ENCODE measurements at regions not wholly inside any gene's neighbourhood (a gene's known extent, or its start where the extent isn't known, plus 50 kb on each side); places are given as distances from the start of the nearest gene placed in this dataset.

DNA sequence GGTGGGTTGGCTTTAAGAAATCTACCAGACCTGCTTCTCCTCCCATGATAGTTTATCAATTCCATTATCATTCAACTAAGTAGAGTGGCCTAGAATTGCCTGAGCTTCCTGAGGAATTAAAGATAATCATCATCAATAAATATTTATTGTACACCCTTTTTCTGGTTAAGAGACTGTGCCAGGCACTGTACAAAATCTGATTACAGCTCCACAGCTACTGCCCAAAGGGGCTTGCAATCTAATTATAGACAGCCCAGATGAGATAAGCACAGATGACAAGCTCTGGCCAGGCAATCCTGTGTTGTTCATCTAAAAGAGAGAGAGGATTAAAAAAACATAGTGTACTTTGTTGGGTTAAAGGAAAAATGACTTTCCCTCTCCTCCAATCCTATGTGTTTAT, 586.4 kb downstream of the GATA3 start:
- no peaks in the 10 kb centered on the region for H3K79me2 ChIP-seq (ENCODE audit: low read depth)
- POLR2A ChIA-PET (ENCODE audit: unreplicated experiment): no interaction called here
- TF ChIP-seq, protein P1, sequence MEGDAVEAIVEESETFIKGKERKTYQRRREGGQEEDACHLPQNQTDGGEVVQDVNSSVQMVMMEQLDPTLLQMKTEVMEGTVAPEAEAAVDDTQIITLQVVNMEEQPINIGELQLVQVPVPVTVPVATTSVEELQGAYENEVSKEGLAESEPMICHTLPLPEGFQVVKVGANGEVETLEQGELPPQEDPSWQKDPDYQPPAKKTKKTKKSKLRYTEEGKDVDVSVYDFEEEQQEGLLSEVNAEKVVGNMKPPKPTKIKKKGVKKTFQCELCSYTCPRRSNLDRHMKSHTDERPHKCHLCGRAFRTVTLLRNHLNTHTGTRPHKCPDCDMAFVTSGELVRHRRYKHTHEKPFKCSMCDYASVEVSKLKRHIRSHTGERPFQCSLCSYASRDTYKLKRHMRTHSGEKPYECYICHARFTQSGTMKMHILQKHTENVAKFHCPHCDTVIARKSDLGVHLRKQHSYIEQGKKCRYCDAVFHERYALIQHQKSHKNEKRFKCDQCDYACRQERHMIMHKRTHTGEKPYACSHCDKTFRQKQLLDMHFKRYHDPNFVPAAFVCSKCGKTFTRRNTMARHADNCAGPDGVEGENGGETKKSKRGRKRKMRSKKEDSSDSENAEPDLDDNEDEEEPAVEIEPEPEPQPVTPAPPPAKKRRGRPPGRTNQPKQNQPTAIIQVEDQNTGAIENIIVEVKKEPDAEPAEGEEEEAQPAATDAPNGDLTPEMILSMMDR (conservative IDR thresholded peaks at IDR 0.05): no peak
- no peak for TF ChIP-seq EZH2 (IDR thresholded peaks at IDR 0.05; ENCODE audit: low read depth)
- intact Hi-C loops (cut with micrococcal nuclease; ENCODE audit: unreplicated experiment): no loop called here
- CTCF ChIA-PET: no interaction called here
- no peaks in the 10 kb centered on the region for H3K9me2 ChIP-seq (ENCODE audit: insufficient read depth)
- no peak overlapping the region for H2AFZ ChIP-seq
- H3K9me3 ChIP-seq (ENCODE audit: insufficient read depth, low read depth): no peaks in the 10 kb centered on the region
- H3K36me3 ChIP-seq (ENCODE audit: low read depth): no peaks in the 10 kb centered on the region
- H3F3A ChIP-seq (ENCODE audit: insufficient read depth, low read depth): no peaks in the 10 kb centered on the region
- no peaks in the 10 kb centered on the region for H4K20me1 ChIP-seq (ENCODE audit: insufficient read depth)
- H3K4me2 ChIP-seq: no peak overlapping the region
- BruUV-seq (replicated peaks): no TSS peak
- H3K27me3 ChIP-seq (ENCODE audit: insufficient read depth, low read depth): no peaks in the 10 kb centered on the region
- no peak for DNase-seq
- H3K4me1 ChIP-seq (replicated peaks; ENCODE audit: insufficient read depth): no peaks in the 10 kb centered on the region
- no peak overlapping the region for H3K27ac ChIP-seq
- no peak overlapping the region for H3K4me3 ChIP-seq

DNA sequence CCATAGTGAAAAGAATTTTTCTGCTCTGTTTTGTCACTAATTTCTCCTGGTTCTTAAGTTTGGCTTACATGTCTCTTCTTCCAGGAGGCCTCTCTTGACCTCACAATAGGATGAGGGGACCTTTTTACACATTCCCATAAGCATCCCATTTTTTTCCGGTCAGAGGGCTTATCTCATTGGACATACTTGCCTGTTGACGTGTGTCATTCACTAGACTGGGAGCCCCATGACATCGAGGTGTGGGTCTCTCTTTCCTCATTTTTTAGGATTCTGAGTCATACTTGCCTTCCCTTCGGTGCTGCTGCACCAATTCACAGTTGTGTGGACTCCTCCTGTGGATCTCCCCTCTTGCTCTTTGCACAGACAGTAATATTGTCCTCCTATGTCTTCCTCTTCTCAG, 601.8 kb downstream of the GATA3 start:
- H3K9me2 ChIP-seq (ENCODE audit: insufficient read depth): no peaks in the 10 kb centered on the region
- DNase-seq: no peak
- no peak overlapping the region for H3K4me3 ChIP-seq
- H3K4me2 ChIP-seq: no peak overlapping the region
- intact Hi-C loops (cut with micrococcal nuclease; ENCODE audit: unreplicated experiment): no loop called here
- POLR2A ChIA-PET (ENCODE audit: unreplicated experiment): no interaction called here
- no peaks in the 10 kb centered on the region for H3K79me2 ChIP-seq (ENCODE audit: low read depth)
- H4K20me1 ChIP-seq (ENCODE audit: insufficient read depth): no peaks in the 10 kb centered on the region
- H3F3A ChIP-seq (ENCODE audit: insufficient read depth, low read depth): peaks cover 9% of the 10 kb centered on the region; the same call in 1 of the 2 replicates
- BruUV-seq (replicated peaks): no TSS peak
- H3K36me3 ChIP-seq (ENCODE audit: low read depth): no peaks in the 10 kb centered on the region
- H3K27ac ChIP-seq: no peak overlapping the region
- no peaks in the 10 kb centered on the region; the same call in 1 of the 2 replicates for H3K4me1 ChIP-seq (replicated peaks; ENCODE audit: insufficient read depth)
- H2AFZ ChIP-seq: no peak overlapping the region
- CTCF ChIA-PET: no interaction called here
- no peaks in the 10 kb centered on the region for H3K27me3 ChIP-seq (ENCODE audit: insufficient read depth, low read depth)
- no peak for TF ChIP-seq EZH2 (IDR thresholded peaks at IDR 0.05; ENCODE audit: low read depth)
- TF ChIP-seq, protein P1 (conservative IDR thresholded peaks at IDR 0.05): no peak
- no peaks in the 10 kb centered on the region for H3K9me3 ChIP-seq (ENCODE audit: insufficient read depth, low read depth)

DNA sequence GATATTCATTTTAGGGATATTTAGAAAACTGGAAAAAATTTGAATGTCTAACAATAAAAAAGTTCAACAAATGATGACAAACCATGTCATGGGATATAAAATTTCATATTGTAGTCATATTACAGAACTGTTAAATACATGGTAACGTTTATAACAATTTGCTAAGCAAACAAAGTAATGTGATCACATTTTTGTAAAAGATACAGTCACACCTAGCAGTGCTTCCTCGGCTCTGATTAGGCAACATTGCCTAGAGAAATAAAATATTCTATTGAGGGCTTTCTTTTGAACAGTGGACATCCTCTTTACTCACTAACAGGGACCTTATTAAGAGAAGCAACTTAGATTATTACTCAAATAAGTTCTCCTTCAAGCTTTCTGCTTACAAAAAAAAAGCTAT, 605.5 kb downstream of the GATA3 start:
- no peak overlapping the region for H3K4me3 ChIP-seq
- no TSS peak for BruUV-seq (replicated peaks)
- intact Hi-C loops (cut with micrococcal nuclease; ENCODE audit: unreplicated experiment): no loop called here
- peak in 1 of 2 experiments; percentile 63 for DNase-seq
- H3K9me2 ChIP-seq (ENCODE audit: insufficient read depth): no peaks in the 10 kb centered on the region
- ChIA-PET CTCF (no interaction called here), POLR2A (ENCODE audit: unreplicated experiment) (interaction anchor here (0.9 kb wide), 1 partner anchor 43 kb away, joined by 3 read pairs; no protein-coding TSS in a partner anchor)
- no peaks in the 10 kb centered on the region for H4K20me1 ChIP-seq (ENCODE audit: insufficient read depth)
- no peaks in the 10 kb centered on the region for H3K9me3 ChIP-seq (ENCODE audit: insufficient read depth, low read depth)
- TF ChIP-seq, protein P1 (conservative IDR thresholded peaks at IDR 0.05): no peak
- no peak for TF ChIP-seq EZH2 (IDR thresholded peaks at IDR 0.05; ENCODE audit: low read depth)
- no peak overlapping the region for H3K27ac ChIP-seq
- H2AFZ ChIP-seq: no peak overlapping the region
- peaks cover 9% of the 10 kb centered on the region; the same call in 1 of the 2 replicates for H3F3A ChIP-seq (ENCODE audit: insufficient read depth, low read depth)
- no peaks in the 10 kb centered on the region; the same call in 1 of the 2 replicates for H3K4me1 ChIP-seq (replicated peaks; ENCODE audit: insufficient read depth)
- no peaks in the 10 kb centered on the region for H3K27me3 ChIP-seq (ENCODE audit: insufficient read depth, low read depth)
- H3K4me2 ChIP-seq: peak overlapping the region; percentile 27; the same call in 1 of the 2 replicates
- H3K79me2 ChIP-seq (ENCODE audit: low read depth): no peaks in the 10 kb centered on the region
- no peaks in the 10 kb centered on the region for H3K36me3 ChIP-seq (ENCODE audit: low read depth)
